ENCODE measurements at regions not wholly inside any gene's neighbourhood (a gene's known extent, or its start where the extent isn't known, plus 50 kb on each side); places are given as distances from the start of the nearest gene placed in this dataset.

- Histone ChIP-seq H3K4me1 (no peaks in the 10 kb centered on the region), H3K27me3 (no peaks in the 10 kb centered on the region), H3K4me3 (no peak overlapping the region), H3K36me3 (no peaks in the 10 kb centered on the region), H3K9me3 (no peaks in the 10 kb centered on the region), H3K27ac (no peak overlapping the region)
- ATAC-seq (no peak), DNase-seq (no peak)
- 18% methylated on average over 2 of the region's 2 CpGs for WGBS (ENCODE audit: insufficient coverage, low coverage, low lambda C conversion rate, missing lambda C conversion rate)
- TF ChIP-seq CTCF (IDR thresholded peaks at IDR 0.05) (peak in 2 of 4 donors; percentile 7 to 15), POLR2A (IDR thresholded peaks at IDR 0.05) (no peak)
- intact Hi-C loops (cut with DNase I) = no loop called here
Measured at GRCh38 chr6:75546381-75546780, 52.8 kb upstream of the FILIP1 start.

GRCh38 chr6:75550544-75551167, 51.0 kb upstream of the SENP6 start:
- TF ChIP-seq POLR2A (IDR thresholded peaks at IDR 0.05) (no peak), CTCF (IDR thresholded peaks at IDR 0.05) (no peak)
- intact Hi-C loops (cut with DNase I) = no loop called here
- ATAC-seq (no peak), DNase-seq (no peak)
- Histone ChIP-seq H3K36me3 (no peaks in the 10 kb centered on the region), H3K4me3 (no peak overlapping the region), H3K9me3 (no peaks in the 10 kb centered on the region), H3K27ac (no peak overlapping the region), H3K4me1 (no peaks in the 10 kb centered on the region), H3K27me3 (no peaks in the 10 kb centered on the region)

GRCh38 chr6:75551367-75551952, 50.2 kb upstream of the SENP6 start:
- ATAC-seq = no peak
- no peak for DNase-seq
- Histone ChIP-seq H3K36me3 (no peaks in the 10 kb centered on the region), H3K4me1 (no peaks in the 10 kb centered on the region), H3K27me3 (no peaks in the 10 kb centered on the region), H3K27ac (no peak overlapping the region), H3K4me3 (no peak overlapping the region), H3K9me3 (no peaks in the 10 kb centered on the region)
- intact Hi-C loops (cut with DNase I) = no loop called here
- WGBS (ENCODE audit: insufficient coverage, low coverage, low lambda C conversion rate, missing lambda C conversion rate) = 50% methylated on average over 2 of the region's 2 CpGs
- no peak for TF ChIP-seq POLR2A (IDR thresholded peaks at IDR 0.05)
- no peak for TF ChIP-seq CTCF (IDR thresholded peaks at IDR 0.05)

All from right lobe of liver (tissue), 6 donors.